ENCODE measurements at regions not wholly inside any gene's neighbourhood (a gene's known extent, or its start where the extent isn't known, plus 50 kb on each side); places are given as distances from the start of the nearest gene placed in this dataset.

DNA sequence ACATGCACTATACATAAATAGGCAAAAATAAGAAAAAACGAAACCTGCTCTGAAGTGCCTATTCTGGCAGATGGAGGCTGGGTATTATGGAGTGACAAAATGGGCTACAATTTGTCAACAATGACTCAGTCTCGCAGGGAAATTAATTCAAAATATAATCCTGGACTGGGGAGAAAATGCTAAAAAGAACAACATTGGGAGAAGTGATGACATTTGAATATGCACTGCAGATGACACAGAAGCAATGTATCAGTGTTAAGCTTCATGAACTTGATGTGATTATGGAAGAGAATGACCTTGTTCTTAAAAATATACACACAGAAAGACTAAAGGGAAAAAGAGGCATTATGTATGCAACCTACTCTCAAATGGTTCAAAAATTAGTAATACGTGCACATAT, 74.8 kb upstream of the PSMD7 start (continued):
- TF ChIP-seq ASH2L (IDR thresholded peaks at IDR 0.05; ENCODE audit: borderline replicate concordance, low read depth) (no peak), ESRRA (IDR thresholded peaks at IDR 0.05; ENCODE audit: low read length) (no peak)
- TF ChIP-seq, protein P1, sequence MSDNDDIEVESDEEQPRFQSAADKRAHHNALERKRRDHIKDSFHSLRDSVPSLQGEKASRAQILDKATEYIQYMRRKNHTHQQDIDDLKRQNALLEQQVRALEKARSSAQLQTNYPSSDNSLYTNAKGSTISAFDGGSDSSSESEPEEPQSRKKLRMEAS (IDR thresholded peaks at IDR 0.05; ENCODE audit: low read depth, low read length), result no peak
- TF ChIP-seq, protein P2, sequence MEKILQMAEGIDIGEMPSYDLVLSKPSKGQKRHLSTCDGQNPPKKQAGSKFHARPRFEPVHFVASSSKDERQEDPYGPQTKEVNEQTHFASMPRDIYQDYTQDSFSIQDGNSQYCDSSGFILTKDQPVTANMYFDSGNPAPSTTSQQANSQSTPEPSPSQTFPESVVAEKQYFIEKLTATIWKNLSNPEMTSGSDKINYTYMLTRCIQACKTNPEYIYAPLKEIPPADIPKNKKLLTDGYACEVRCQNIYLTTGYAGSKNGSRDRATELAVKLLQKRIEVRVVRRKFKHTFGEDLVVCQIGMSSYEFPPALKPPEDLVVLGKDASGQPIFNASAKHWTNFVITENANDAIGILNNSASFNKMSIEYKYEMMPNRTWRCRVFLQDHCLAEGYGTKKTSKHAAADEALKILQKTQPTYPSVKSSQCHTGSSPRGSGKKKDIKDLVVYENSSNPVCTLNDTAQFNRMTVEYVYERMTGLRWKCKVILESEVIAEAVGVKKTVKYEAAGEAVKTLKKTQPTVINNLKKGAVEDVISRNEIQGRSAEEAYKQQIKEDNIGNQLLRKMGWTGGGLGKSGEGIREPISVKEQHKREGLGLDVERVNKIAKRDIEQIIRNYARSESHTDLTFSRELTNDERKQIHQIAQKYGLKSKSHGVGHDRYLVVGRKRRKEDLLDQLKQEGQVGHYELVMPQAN (conservative IDR thresholded peaks at IDR 0.05), result no peak

DNA sequence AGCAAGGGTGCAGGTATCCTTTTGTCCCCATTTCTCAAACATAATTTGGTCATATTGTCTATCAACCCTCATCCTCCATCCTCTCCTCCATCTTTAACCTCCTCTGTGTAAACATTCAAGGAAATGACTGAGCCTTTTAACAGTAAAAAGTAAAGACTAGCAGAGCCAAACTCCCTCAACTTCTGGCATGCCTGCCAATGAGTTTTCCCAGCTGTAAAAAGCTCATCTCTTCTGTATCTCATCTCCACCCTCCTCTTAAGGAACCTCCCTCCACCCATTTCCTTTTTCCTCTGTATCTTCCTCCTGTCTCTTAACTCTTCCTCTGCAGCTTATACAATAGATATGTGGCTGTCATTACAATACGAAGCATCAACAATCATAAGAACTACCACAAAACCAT, 76.9 kb upstream of the PSMD7 start:
- WGBS (ENCODE audit: insufficient coverage, insufficient replicate concordance, low lambda C conversion rate, missing lambda C conversion rate), result 76% methylated on average over 1 of the region's 1 CpG
- intact Hi-C loops (cut with micrococcal nuclease; ENCODE audit: unreplicated experiment), result no loop called here
- no peaks in the 10 kb centered on the region for H4K20me1 ChIP-seq (ENCODE audit: control insufficient read depth, insufficient read depth)
- no peaks in the 10 kb centered on the region for H3K9me3 ChIP-seq (replicated peaks; ENCODE audit: control insufficient read depth, insufficient read depth, low read length)
- SMC1A ChIA-PET (ENCODE audit: uncharacterized antibody, unreplicated experiment), result no interaction called here
- no peak overlapping the region for H3K9ac ChIP-seq (ENCODE audit: control insufficient read depth, insufficient read depth, low read length)
- in situ Hi-C loops (cut with MboI), result no loop called here
- DNase-seq (ENCODE audit: low read depth, low spot score), result no peak
- RAD21 ChIA-PET (ENCODE audit: unreplicated experiment), result no interaction called here
- H3K4me3 ChIP-seq, result no peak overlapping the region
- H2AFZ ChIP-seq (ENCODE audit: control insufficient read depth, low read depth, low read length), result no peak overlapping the region
- H3K27me3 ChIP-seq (replicated peaks in 1 of 2; ENCODE audit: control insufficient read depth in 2 of 2, insufficient read depth in 2 of 2, low read length in 1 of 2), result no peaks in the 10 kb centered on the region
- H3K27ac ChIP-seq (ENCODE audit: control insufficient read depth, insufficient read depth), result no peak overlapping the region
- CTCF ChIA-PET, result interaction anchor here (0.5 kb wide), 1 partner anchor 83 kb away, joined by 3 read pairs; no protein-coding TSS in a partner anchor
- no peak for FAIRE-seq
- no peaks in the 10 kb centered on the region for H3K36me3 ChIP-seq (ENCODE audit: control insufficient read depth in 2 of 2, insufficient read depth in 2 of 2, low read length in 1 of 2)
- H3K79me2 ChIP-seq (ENCODE audit: control insufficient read depth, insufficient read depth, low read length), result no peaks in the 10 kb centered on the region
- no peaks in the 10 kb centered on the region for H3K4me1 ChIP-seq (ENCODE audit: control insufficient read depth, insufficient read depth, low read length)
- no TSS peak for BruUV-seq (replicated peaks)
- H3K4me2 ChIP-seq (ENCODE audit: control insufficient read depth, insufficient read depth), result no peak overlapping the region
- no peak for ATAC-seq
- TF ChIP-seq RAD51 (IDR thresholded peaks at IDR 0.05), result no peak
- TF ChIP-seq, protein P3, sequence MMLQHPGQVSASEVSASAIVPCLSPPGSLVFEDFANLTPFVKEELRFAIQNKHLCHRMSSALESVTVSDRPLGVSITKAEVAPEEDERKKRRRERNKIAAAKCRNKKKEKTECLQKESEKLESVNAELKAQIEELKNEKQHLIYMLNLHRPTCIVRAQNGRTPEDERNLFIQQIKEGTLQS (IDR thresholded peaks at IDR 0.05; ENCODE audit: borderline replicate concordance, extremely low read depth, low read depth, low read length), result no peak
- no peak for TF ChIP-seq BMI1 (IDR thresholded peaks at IDR 0.05; ENCODE audit: borderline replicate concordance)
- POLR2A ChIA-PET, result no interaction called here
